ENCODE measurements at regions not wholly inside any gene's neighbourhood (a gene's known extent, or its start where the extent isn't known, plus 50 kb on each side); places are given as distances from the start of the nearest gene placed in this dataset.

DNA sequence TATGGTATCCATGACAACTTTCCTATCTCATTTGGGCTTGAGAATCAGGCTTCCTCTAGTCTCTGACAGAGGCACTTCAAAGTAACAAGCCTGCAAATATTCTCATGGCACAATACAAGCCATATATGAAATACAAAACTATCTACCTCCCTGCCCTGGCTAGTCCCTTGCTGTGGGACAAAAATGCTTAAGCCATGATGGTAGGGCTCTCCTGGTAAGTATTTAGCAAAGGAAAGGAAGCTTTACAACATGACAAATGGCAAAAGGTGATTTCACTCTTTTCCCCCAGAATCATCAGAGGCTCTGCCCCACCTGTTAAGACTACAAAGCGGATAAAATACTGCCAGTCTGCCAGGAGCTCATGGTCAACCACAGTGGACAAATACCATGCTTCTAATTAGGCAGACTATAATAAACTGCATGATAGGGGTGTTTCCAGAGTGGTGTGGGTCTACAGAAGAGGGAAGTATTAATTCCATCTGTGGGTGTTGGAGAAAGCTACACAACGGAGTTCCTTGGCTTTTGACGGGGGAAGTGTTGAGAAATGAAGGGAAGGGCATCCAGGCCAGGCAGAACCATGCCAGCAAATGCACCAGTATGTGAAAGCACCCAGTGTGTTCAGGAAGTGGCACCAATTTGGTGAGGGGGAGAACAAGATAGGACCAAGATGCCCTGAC lies 92.9 kb downstream of the SPTSSA start:
- in situ Hi-C loops (cut with MboI) (no loop called here), intact Hi-C loops (cut with micrococcal nuclease) (loop anchor here (5.0 kb wide), 1 partner anchor 168 kb away; the partner anchor contains the start of gene EAPP)
- Histone ChIP-seq H3K27me3 (ENCODE audit: control insufficient read depth in 2 of 2, insufficient read depth in 2 of 2, low read length in 2 of 2) (peaks cover 0 to 7% of the 10 kb centered on the region in 2 experiments; a peak in 4 of 5 replicates), H3K9me1 (ENCODE audit: control insufficient read depth, insufficient read depth, low read length) (no peaks in the 10 kb centered on the region), H3K79me2 (ENCODE audit: control insufficient read depth, insufficient read depth, low read length) (no peaks in the 10 kb centered on the region), H3K27ac (ENCODE audit: extremely low read depth, low read depth, low read length) (no peak overlapping the region), H3K4me3 (no peak overlapping the region), H4K20me1 (replicated peaks; ENCODE audit: control insufficient read depth, insufficient read depth, low read length) (no peaks in the 10 kb centered on the region), H3K4me1 (replicated peaks in 1 of 2; ENCODE audit: control insufficient read depth in 2 of 2, insufficient read depth in 2 of 2, low read length in 2 of 2) (no peaks in the 10 kb centered on the region), H3K4me2 (ENCODE audit: insufficient read depth, low read length) (no peak overlapping the region), H3K36me3 (ENCODE audit: control insufficient read depth, insufficient read depth, low read length) (no peaks in the 10 kb centered on the region), H3K9ac (ENCODE audit: insufficient read depth in 1 of 2, low read depth in 2 of 2, low read length in 2 of 2) (no peak overlapping the region), H3K9me3 (replicated peaks; ENCODE audit: control insufficient read depth, insufficient read depth, low read depth, low read length) (no peaks in the 10 kb centered on the region), H2AFZ (ENCODE audit: low read depth, low read length) (no peak overlapping the region)
- ChIA-PET CTCF (ENCODE audit: low intra/inter-chr PET ratio) (no interaction called here), POLR2A (interaction anchor here (0.5 kb wide), 1 partner anchor 651 kb away, joined by 3 read pairs; no protein-coding TSS in a partner anchor)
- FAIRE-seq (no peak), DNase-seq (ENCODE audit: extremely low read depth in 1 of 4, low spot score in 3 of 4) (no peak), ATAC-seq (no peak)
- 0% methylated on average over 3 of the region's 3 CpGs for WGBS (ENCODE audit: insufficient coverage, low coverage, missing lambda C conversion rate)
- no TSS peak for BruUV-seq (replicated peaks)
- TF ChIP-seq CBFA2T3 (IDR thresholded peaks at IDR 0.05) (no peak), RFX1 (IDR thresholded peaks at IDR 0.05) (peak; percentile 7; the same call in 1 of the 2 replicates)

DNA sequence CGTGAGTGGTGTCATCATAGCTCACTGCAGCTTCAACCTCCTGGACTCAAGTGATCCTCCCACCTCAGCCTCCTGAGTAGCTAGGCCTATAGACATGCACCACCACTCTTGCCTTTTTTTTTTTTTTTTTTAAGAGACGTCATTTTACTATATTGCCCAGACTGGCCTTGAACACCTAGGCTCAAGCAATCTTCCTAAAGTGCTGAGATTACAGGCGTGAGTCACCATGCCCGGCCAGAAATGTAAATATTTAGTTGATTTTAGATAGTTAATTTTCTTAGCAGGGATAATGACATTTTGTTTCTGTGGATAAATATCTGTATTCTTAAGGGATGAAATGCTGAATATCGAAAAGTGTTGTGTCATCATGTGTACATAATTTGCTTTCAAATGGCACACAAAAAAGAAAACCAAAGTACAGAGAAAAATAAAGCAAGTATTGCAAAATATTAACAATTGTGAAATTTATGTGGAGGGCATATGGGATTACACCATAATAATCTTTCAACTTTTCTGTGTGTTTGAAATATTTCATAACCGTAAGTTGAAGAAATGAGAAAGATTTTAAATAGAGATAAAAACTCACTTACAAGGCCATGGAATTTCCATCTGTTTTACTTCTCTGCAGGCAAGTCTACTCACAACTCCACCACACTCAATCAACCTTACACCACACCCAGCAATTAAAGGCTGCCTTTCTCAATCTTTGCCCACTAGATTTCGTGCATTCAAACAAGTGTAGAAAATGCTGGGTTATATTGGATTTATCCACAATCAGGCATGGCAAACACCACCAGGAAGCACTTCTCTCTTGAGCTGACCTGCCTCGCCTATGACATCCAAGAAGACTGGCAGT lies 93.7 kb downstream of the SPTSSA start:
- ATAC-seq = no peak
- ChIA-PET CTCF (ENCODE audit: low intra/inter-chr PET ratio) (no interaction called here), POLR2A (no interaction called here)
- Histone ChIP-seq H3K4me1 (replicated peaks in 1 of 2; ENCODE audit: control insufficient read depth in 2 of 2, insufficient read depth in 2 of 2, low read length in 2 of 2) (no peaks in the 10 kb centered on the region; a peak in 2 of 5 replicates), H3K36me3 (ENCODE audit: control insufficient read depth, insufficient read depth, low read length) (no peaks in the 10 kb centered on the region), H3K27ac (ENCODE audit: extremely low read depth, low read depth, low read length) (no peak overlapping the region), H2AFZ (ENCODE audit: low read depth, low read length) (no peak overlapping the region), H3K9me1 (ENCODE audit: control insufficient read depth, insufficient read depth, low read length) (no peaks in the 10 kb centered on the region), H3K9ac (ENCODE audit: insufficient read depth in 1 of 2, low read depth in 2 of 2, low read length in 2 of 2) (no peak overlapping the region), H3K4me2 (ENCODE audit: insufficient read depth, low read length) (no peak overlapping the region), H3K9me3 (replicated peaks; ENCODE audit: control insufficient read depth, insufficient read depth, low read depth, low read length) (no peaks in the 10 kb centered on the region), H3K27me3 (ENCODE audit: control insufficient read depth in 2 of 2, insufficient read depth in 2 of 2, low read length in 2 of 2) (peaks cover 0 to 7% of the 10 kb centered on the region in 2 experiments; a peak in 4 of 5 replicates), H3K4me3 (no peak overlapping the region), H3K79me2 (ENCODE audit: control insufficient read depth, insufficient read depth, low read length) (no peaks in the 10 kb centered on the region), H4K20me1 (replicated peaks; ENCODE audit: control insufficient read depth, insufficient read depth, low read length) (no peaks in the 10 kb centered on the region)
- intact Hi-C loops (cut with micrococcal nuclease) = loop anchor here (5.0 kb wide), 1 partner anchor 169 kb away; the partner anchor contains the start of gene EAPP
- BruUV-seq (replicated peaks) = no TSS peak
- in situ Hi-C loops (cut with MboI) = no loop called here
- no peak for DNase-seq (ENCODE audit: extremely low read depth in 1 of 4, low spot score in 3 of 4)
- 2% methylated on average over 6 of the region's 8 CpGs for WGBS (ENCODE audit: insufficient coverage, low coverage, missing lambda C conversion rate)
- FAIRE-seq = no peak
- TF ChIP-seq ZNF277 (CRISPR knock-in tag; IDR thresholded peaks at IDR 0.05; ENCODE audit: borderline replicate concordance) (no peak), U2AF1 (optimal IDR thresholded peaks at IDR 0.05; ENCODE audit: low read depth, low read length) (no peak), ZBTB1 (CRISPR knock-in tag; IDR thresholded peaks at IDR 0.05; ENCODE audit: borderline replicate concordance, low read depth) (no peak), PBX2 (CRISPR knock-in tag; IDR thresholded peaks at IDR 0.05; ENCODE audit: low read depth) (no peak), PBX2 (tag; conservative IDR thresholded peaks at IDR 0.05; ENCODE audit: low read depth) (0 out of 2 replicates have a peak, but pooled peaks have one; percentile 24), ZNF77 (CRISPR knock-in tag; IDR thresholded peaks at IDR 0.05) (no peak)

Data from K562 (cell line).